Endometrial microvascular endothelial cells (primary cell): ENCODE measurements at regions not wholly inside any gene's neighbourhood (a gene's known extent, or its start where the extent isn't known, plus 50 kb on each side); places are given as distances from the start of the nearest gene placed in this dataset.

ENCODE experiments used
- in situ Hi-C: cut with HindIII; loops from 2 replicates; pipeline ENCODE4 v1.10.0; 2017; ENCODE audit warnings: low sequenced_read_pairs, low pct_unique_long_range_greater_than_20kb; ENCODE audit errors: inconsistent ontology term

- in situ Hi-C loops = no loop called here
Measured at GRCh38 chr13:80239571-80240255, 101.2 kb downstream of the SPRY2 start.

- in situ Hi-C loops = no loop called here
Measured at GRCh38 chr13:80239116-80239515, 101.8 kb downstream of the SPRY2 start.

GRCh38 chr13:80237646-80238045 is 103.3 kb downstream of the SPRY2 start:
- in situ Hi-C loops = no loop called here

GRCh38 chr13:80235967-80236302 is 105.0 kb downstream of the SPRY2 start:
- in situ Hi-C loops = no loop called here

DNA sequence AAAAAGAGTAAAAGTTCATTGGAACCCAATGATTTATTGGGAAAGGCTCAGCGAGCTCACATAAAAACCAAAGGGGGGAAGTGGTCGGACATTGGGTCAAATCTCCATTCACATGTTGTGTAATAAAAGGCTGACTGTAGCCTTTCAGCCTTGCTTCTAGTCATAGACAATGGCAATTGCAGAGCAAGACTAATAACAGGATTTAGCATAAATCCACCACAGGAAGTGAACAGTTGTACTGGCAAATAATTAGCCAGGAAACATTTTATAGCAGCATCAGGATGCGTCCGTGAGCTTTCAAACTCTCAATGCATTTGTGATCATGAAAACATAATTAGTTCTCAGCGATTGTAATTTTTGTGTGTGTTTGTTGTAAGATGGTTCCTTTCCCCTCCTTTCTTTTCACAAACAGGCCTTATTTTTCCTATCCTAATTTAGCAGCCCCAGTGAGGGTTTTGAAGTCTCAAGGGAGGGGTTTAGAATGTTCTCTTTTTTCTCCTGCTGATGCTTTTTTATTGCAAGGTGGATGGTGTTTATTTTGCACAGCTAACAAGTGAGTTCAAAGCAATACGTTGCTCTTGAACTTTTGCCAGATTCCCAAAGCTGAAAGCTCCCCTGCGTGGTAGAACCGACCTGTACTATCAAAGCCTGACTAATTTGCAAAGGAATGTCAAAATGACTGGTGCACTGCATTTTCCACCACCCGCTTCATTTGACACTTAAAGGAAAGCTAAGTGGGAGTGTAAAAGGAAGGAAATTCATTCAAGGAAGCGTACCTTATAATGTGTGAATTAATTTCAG is 105.6 kb downstream of the SPRY2 start:
- in situ Hi-C loops = no loop called here

DNA sequence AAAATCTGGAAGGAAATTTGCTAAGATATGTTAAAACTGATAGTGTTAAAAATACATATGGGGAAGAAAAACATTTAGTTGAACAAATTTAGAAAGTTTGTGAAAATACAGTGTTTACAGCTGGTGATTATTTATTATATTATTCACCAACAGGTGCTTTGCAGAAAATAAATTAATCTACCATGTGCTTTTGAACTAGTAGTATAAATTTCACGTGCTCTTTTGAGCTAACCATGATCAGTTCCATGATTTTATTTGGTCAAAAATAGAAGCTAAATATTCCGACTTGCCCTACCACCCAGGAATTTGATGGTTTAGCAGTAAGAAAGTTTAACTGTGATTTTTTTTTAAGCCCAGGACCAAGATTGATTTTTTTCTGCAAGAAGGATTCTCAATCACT is 113.3 kb downstream of the SPRY2 start:
- in situ Hi-C loops = no loop called here

DNA sequence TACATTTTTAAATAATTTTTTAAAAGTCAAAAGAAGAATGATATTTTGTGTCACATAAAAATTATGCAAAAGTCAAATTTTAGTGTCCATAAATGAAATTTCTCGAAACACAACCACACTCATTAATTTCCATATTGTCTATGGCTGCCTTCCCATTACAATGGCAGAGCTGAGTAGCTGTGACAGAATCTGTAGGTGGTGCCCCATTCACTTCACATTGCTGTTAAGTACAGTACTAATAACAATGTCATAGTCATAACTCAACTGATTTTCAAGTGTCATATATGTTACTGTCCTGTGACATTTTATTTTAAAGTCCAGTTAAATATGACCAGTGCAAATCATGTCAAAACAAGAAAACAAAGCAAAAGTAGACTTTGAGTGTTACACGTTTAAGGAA is 114.3 kb downstream of the SPRY2 start:
- in situ Hi-C loops = no loop called here

DNA sequence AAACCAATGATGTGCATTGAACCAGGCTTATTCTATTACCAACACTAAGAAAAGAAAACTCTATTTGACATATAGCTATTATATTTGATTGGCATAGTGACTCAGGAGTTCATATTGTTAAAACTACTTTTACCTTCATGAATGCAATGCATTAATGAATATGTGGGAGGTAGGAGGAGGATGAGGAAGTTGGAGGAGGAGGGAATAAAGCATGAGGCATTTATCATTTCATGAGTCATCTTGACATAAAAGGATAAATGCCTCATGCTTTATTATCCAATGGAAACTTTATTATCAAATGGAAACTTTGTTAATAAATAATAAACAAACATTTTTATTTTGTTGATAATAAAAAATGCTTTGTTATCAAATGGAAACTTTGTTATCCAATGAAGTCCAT is 116.5 kb downstream of the SPRY2 start:
- in situ Hi-C loops = no loop called here

GRCh38 chr13:80217614-80218456 is 123.1 kb downstream of the SPRY2 start:
- in situ Hi-C loops = no loop called here

GRCh38 chr13:80215368-80215767 is 125.6 kb downstream of the SPRY2 start:
- in situ Hi-C loops = no loop called here

- in situ Hi-C loops = no loop called here
Measured at GRCh38 chr13:80214521-80214991, 126.4 kb downstream of the SPRY2 start.

DNA sequence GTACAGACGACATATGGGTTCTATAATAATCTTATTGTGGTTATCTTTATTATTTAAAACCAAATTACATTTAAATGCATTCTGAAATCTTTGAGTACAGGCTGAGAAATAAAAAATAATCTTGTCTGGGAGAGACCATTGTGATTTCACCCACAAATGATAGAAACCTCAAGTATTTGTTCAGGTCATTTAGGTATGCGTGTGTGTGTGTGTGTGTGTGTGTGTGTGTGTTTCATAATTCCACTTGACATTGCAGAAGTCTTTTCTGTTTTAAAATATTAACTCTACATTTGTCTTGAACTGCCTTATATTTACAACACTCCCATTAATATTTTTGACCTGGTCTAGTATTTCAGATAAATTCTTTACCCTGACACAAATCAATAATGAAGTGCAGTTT is 126.9 kb downstream of the SPRY2 start:
- in situ Hi-C loops = no loop called here

- in situ Hi-C loops = no loop called here
Measured at GRCh38 chr13:80213201-80213600, 127.7 kb downstream of the SPRY2 start.

- in situ Hi-C loops = no loop called here
Measured at GRCh38 chr13:80211566-80211965, 129.4 kb downstream of the SPRY2 start.

- in situ Hi-C loops = no loop called here
Measured at GRCh38 chr13:80204642-80205041, 136.3 kb downstream of the SPRY2 start.

DNA sequence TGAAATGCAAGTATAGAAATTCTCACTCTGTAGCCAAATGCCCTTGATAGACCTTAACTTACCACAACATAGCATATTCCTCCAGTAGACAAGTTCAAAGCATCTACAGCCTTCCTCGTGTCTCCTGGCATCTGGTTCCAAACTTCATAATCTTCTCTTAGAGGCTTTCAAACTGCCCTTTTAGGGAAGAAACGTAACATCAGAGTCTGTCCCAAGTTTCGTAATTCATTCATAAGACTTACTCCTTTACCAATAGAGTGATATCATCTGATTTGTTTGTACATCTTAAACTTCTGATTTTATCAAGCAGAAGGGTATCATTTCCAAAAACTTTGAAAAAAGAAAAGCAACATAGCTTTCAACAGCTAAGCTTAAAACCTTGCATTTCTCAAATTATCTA is 137.4 kb downstream of the SPRY2 start:
- in situ Hi-C loops = no loop called here

DNA sequence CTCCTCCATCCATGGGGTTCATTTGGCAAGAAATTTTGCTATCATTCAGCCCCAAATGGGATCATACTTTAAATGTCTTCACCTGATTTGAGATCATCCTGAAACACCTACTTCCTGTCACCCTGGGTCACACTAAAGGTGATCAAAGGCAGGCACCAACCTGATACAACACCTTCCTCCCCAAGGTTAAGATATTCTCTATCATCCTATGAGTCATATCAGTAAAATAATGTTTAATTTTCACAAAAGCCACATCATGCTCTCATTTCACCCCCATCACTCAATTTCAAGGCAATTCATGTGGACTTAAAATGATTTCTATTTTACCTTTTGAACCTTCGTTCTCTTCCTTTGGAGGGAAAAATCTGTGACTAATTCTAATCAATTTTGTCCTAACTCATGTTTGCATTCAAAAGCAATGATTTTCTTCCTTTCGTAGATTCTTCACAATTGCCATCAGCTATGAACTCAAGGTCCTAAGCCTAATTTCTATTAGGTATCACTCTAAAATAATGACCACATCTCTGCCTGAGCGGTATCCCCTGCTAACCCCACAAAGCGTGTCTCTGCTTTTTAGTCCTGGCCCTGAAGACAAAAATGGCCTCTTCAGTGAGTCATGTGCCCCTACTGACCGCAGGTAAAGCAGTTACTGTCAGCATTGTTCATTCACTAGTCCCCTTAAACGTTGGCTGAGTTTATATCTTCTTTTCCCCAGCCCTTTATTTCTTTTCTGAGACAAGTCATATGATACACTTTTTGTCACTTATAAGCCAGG is 139.0 kb downstream of the SPRY2 start:
- in situ Hi-C loops = no loop called here

- in situ Hi-C loops = no loop called here
Measured at GRCh38 chr13:80199585-80200292, 141.2 kb downstream of the SPRY2 start.
